Memory B cell (primary cell): ENCODE measurements at regions not wholly inside any gene's neighbourhood (a gene's known extent, or its start where the extent isn't known, plus 50 kb on each side); places are given as distances from the start of the nearest gene placed in this dataset.
"Not testable (repeated sequence)": the region's sequence is repeated elsewhere in the genome, so short reads cannot be mapped to it uniquely, and the experiment has no call there.

ENCODE experiments used
- ATAC-seq: fragments of 150-1000 bp; cut with Tn5 transposase; 2 replicates; pipeline ENCODE4 v1.10.0; 2021; ENCODE audit warnings: low read depth, mild to moderate bottlenecking, moderate library complexity
- DNase-seq, 2 donors: peaks; one replicate each; pipeline ENCODE4 v3.0.0; 2022; ENCODE audit warnings: low spot score in 2 of 2
- H3K27ac Mint-ChIP-seq: one replicate; pipeline ENCODE4 v1.8.0; 2022; ENCODE audit warnings: mild to moderate bottlenecking, moderate library complexity, mixed read lengths
- H3K27me3 Mint-ChIP-seq: one replicate; pipeline ENCODE4 v1.8.0; 2022; ENCODE audit warnings: mixed read lengths
- H3K36me3 Mint-ChIP-seq: one replicate; pipeline ENCODE4 v1.8.0; 2022; ENCODE audit warnings: mild to moderate bottlenecking, mixed read lengths
- H3K4me1 Mint-ChIP-seq: one replicate; pipeline ENCODE4 v1.8.0; 2022; ENCODE audit warnings: mixed read lengths
- H3K4me3 Mint-ChIP-seq: one replicate; pipeline ENCODE4 v1.8.0; 2022; ENCODE audit warnings: mild to moderate bottlenecking, moderate library complexity, mixed read lengths
- H3K9me3 Mint-ChIP-seq: one replicate; pipeline ENCODE4 v1.8.0; 2022; ENCODE audit warnings: mixed read lengths

GRCh38 chr3:30471066-30471465 lies 135.3 kb upstream of the TGFBR2 start:
- Mint-ChIP-seq H3K4me1 (peaks cover 25% of the 10 kb centered on the region), H3K27me3 (no peaks in the 10 kb centered on the region), H3K9me3 (peaks cover 2% of the 10 kb centered on the region), H3K4me3 (no peak overlapping the region), H3K27ac (no peak overlapping the region), H3K36me3 (no peaks in the 10 kb centered on the region)
- DNase-seq = no peak
- no peak for ATAC-seq

GRCh38 chr3:30471796-30472489 lies 134.5 kb upstream of the TGFBR2 start:
- ATAC-seq = no peak
- Mint-ChIP-seq H3K36me3 (no peaks in the 10 kb centered on the region), H3K9me3 (peaks cover 2% of the 10 kb centered on the region), H3K27me3 (no peaks in the 10 kb centered on the region), H3K27ac (no peak overlapping the region), H3K4me1 (peaks cover 30% of the 10 kb centered on the region), H3K4me3 (no peak overlapping the region)
- no peak for DNase-seq

DNA sequence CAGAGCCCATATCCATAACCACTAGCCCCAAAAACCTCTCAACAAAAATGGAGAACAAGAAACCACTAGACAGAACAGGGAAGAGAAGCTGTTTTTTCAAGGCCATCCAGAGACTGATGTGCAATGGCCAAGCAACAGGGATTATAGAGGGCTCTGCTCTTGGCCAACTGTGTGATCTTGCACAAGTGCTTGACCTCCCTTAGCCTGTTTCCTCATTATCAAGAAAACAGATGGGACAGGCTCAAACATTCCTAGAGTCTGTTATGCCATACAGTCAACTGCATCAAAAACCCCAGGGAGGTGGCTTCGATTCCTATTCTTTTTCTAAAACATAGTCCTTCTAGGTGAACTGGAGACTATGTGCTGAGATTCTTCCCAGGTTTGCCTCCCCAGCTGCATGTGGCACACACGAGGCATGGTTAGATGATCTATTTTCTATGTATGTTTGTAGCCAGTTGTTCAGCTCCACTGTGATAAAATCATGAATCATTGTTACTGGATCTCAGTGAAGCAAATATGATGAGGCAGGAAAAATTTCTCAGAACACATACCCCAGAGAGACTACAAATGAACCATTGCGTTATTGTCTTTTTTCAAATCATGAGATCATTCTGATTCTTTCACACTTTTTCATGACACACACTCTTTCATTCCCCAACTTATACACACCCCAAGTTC lies 132.9 kb upstream of the TGFBR2 start:
- Mint-ChIP-seq H3K9me3 (peaks cover 2% of the 10 kb centered on the region), H3K36me3 (no peaks in the 10 kb centered on the region), H3K27ac (no peak overlapping the region), H3K4me1 (peaks cover 41% of the 10 kb centered on the region), H3K4me3 (no peak overlapping the region), H3K27me3 (no peaks in the 10 kb centered on the region)
- DNase-seq (no peak), ATAC-seq (no peak)

- H3K36me3 Mint-ChIP-seq = no peaks in the 10 kb centered on the region
- peaks cover 41% of the 10 kb centered on the region for H3K4me1 Mint-ChIP-seq
- H3K27ac Mint-ChIP-seq = peak overlapping the region; percentile 79
- peaks cover 2% of the 10 kb centered on the region for H3K9me3 Mint-ChIP-seq
- no peaks in the 10 kb centered on the region for H3K27me3 Mint-ChIP-seq
- DNase-seq = no peak
- no peak overlapping the region for H3K4me3 Mint-ChIP-seq
- no peak for ATAC-seq
Observed at GRCh38 chr3:30474371-30474770, 132.0 kb upstream of the TGFBR2 start.

DNA sequence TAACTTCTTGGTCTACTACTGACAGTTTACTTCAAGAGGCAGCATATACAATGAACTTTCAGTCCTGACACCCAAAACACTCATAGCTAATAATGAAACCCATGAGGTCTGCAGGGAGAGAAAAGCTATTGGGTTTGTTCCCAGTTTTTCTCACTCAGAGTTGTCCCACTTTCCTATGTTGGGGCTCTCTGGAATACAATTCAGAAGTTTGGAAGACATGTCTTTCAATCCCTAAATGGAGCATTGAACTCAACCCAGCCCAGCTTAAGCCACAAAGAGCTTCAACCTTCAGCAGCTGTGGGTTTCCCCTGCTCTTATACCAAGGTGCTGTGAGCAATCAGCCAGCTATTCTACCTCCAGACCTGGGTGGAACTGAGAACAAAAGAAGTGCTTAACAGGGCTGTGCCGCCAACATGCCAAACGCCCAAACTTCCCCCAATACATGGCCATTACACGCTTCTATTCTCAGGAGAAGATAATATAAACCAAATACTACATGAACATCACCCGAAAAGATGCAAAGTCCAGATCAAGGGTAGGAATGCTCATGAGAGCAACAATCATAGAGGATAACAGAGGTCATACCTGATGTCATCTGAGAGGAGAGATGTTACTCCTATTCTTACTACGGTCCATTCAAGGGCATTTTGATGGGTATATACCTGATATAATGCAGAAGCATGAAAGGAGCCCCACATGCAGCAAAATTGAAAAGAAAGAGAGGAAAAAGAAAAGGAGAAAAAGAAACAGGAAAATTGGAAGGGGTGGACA lies 131.2 kb upstream of the TGFBR2 start:
- Mint-ChIP-seq H3K27me3 (no peaks in the 10 kb centered on the region), H3K27ac (peak overlapping the region; percentile 79), H3K4me1 (peaks cover 41% of the 10 kb centered on the region), H3K9me3 (no peaks in the 10 kb centered on the region), H3K4me3 (peak overlapping the region; percentile 45), H3K36me3 (no peaks in the 10 kb centered on the region)
- ATAC-seq = peak; percentile 98
- peak in 1 of 2 donors; percentile 40 for DNase-seq

DNA sequence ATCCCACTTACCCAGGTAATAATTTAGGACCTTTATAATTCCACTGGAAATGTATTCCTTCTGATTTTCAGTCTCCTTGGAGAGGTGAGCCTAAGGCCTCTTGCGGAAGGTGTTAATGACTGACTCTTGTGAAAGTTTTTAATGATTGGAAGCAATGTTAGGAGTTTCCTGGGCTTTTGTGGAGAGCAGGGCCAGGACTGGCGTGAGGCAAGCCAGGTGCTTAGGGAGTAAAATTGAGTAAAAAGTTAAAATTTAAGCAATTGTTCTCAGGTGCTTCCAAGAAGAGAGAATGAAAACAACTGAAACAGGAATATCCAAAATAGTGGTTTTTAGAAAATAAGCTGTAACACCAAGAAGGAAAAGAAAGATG lies 130.6 kb upstream of the TGFBR2 start:
- DNase-seq = no peak
- Mint-ChIP-seq H3K9me3 (no peaks in the 10 kb centered on the region), H3K4me3 (no peak overlapping the region), H3K27me3 (no peaks in the 10 kb centered on the region), H3K4me1 (peaks cover 39% of the 10 kb centered on the region), H3K27ac (peak overlapping the region; percentile 79), H3K36me3 (no peaks in the 10 kb centered on the region)
- ATAC-seq = no peak

DNA sequence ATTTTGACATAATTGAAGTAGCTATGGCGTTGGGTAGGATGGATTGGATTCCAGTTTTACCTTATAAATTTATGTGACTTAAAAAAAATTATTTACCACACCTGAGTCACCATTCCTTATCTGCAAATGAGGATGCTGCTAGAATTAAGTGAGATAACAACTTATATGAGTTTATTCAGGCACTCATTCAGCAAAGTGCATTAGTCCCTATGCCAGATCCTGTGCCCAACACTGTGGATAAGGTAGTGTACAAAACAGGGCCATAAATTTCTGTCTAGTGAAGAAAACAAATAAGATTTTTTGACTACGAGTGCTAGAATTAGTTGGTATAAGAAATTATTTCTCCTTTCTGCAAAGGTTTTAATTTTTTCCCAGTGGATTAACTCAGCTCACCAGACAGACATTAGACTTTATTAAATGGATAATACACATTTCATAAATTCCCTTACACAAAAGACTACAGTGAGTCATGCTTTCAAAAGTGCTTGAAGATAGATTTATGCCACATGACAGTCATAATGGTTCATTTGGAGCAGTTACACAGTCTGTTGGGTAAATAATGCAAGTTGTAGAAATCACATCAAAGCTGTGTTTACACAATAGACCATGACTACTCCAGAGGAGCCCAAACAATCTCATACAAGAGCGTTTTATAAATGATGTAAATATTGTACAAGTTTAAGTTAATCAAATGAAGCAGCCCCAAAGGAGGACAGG lies 129.9 kb upstream of the TGFBR2 start:
- Mint-ChIP-seq H3K36me3 (no peaks in the 10 kb centered on the region), H3K9me3 (no peaks in the 10 kb centered on the region), H3K4me1 (peaks cover 39% of the 10 kb centered on the region), H3K27me3 (no peaks in the 10 kb centered on the region), H3K4me3 (no peak overlapping the region), H3K27ac (no peak overlapping the region)
- DNase-seq (no peak), ATAC-seq (no peak)

DNA sequence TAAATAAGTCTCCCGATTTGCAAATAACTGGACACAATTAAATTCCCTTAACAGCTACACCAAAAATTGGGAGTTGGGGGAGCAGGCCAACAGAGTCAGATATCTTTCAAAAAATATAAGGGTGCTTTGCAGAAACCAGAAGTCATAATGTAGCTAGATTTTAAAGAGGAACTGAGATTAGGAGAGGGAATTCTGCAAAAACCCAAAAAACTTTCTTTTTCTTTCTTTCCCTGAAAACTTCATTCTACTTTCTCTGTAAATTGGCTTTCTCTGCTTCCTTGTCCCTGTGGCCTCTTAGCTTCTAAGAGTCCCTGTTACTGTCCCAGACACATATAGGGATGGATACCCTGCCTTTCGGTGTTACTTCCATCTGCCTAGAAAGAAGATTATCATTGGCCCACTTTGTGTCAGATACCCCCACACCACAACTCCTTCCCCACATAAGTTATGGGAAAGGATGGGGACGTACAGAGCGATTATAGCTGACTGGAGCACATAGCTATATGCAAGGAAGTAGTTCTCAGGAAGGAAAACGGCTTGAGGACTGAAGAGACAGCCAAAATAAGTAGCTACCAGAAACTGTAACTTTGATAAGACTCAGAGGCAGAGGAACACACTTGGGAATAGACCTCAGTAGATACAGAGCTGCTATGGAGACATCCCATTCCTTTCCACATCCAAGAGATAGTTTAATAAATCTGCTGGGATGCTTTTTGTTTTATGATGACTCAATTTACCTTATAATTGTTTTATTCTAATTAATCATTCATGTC lies 129.1 kb upstream of the TGFBR2 start:
- Mint-ChIP-seq H3K27me3 (no peaks in the 10 kb centered on the region), H3K27ac (peak overlapping the region; percentile 42), H3K4me1 (peaks cover 39% of the 10 kb centered on the region), H3K9me3 (no peaks in the 10 kb centered on the region), H3K4me3 (peak overlapping the region; percentile 35), H3K36me3 (no peaks in the 10 kb centered on the region)
- DNase-seq = no peak
- ATAC-seq = no peak

GRCh38 chr3:30479737-30480136 lies 126.7 kb upstream of the TGFBR2 start:
- peaks cover 36% of the 10 kb centered on the region for H3K4me1 Mint-ChIP-seq

DNA sequence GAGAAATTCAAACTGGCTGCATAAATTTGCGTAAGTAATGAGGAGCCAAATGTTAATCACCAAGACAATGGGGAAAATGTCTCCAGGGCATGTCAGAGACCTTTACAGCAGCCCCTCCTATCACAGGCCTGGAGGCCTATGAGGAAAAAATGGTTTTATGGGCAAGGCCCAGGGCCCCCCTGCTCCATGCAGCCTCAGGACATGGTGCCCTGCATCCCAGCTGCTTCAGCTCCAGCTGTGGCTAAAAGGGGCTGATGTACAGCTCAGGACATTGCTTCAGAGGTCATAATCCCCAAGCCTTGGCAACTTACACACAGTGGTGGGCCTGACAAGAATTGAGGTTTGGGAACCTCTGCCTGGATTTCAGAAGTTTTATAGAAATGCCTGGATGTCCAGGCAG lies 126.2 kb upstream of the TGFBR2 start:
- H3K36me3 Mint-ChIP-seq, H3K9me3 Mint-ChIP-seq, H3K27me3 Mint-ChIP-seq, H3K27ac Mint-ChIP-seq, H3K4me3 Mint-ChIP-seq, ATAC-seq, DNase-seq: not testable (repeated sequence)
- peaks cover 33% of the 10 kb centered on the region for H3K4me1 Mint-ChIP-seq

More at GRCh38 chr3:30479737-30480136, 126.7 kb upstream of the TGFBR2 start:
- not testable (repeated sequence) for H3K9me3 Mint-ChIP-seq, H3K4me3 Mint-ChIP-seq, H3K27me3 Mint-ChIP-seq, H3K36me3 Mint-ChIP-seq, DNase-seq, ATAC-seq, H3K27ac Mint-ChIP-seq

DNA sequence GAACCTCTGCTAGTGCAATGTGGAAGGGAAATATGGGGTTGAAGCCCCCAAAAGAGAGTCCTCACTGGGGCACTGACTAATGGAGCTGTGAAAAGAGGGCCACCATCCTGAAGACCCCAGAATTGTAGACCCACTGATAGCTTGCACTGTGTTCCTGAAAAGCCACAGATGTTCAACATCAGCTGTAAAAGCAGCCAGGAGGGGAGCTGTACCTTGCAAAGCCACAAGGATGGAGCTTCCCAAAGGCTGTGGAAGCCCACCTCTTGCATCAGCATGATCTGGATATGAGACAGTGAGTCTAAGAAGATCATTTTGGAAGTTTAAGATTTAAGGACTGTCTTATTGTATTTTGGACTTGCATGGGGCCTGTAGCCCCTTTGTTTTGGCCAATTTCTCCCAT lies 125.8 kb upstream of the TGFBR2 start:
- H3K27ac Mint-ChIP-seq = no peak overlapping the region

DNA sequence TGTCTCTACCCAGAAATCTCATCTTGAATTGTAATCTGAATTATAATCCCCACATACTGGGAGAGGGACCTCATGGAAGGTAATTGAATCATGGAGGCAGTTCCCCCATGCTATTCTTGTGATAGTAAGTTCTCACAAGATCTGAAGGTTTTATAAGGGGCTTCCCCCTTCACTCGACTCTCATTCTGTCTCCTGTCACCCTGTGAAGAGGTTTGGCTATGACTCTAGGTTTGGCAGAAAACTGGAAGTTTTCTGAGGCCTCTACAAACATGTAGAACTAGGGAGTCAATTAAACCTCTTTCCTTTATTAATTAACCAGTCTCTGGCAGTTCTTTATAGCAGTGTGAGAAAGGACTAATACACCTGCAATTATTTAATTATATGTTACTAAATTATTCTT lies 125.2 kb upstream of the TGFBR2 start:
- H3K4me3 Mint-ChIP-seq = no peak overlapping the region
- no peaks in the 10 kb centered on the region for H3K36me3 Mint-ChIP-seq
- peaks cover 2% of the 10 kb centered on the region for H3K9me3 Mint-ChIP-seq
- H3K27me3 Mint-ChIP-seq = no peaks in the 10 kb centered on the region
- no peak for ATAC-seq
- no peak overlapping the region for H3K27ac Mint-ChIP-seq
- H3K4me1 Mint-ChIP-seq = peaks cover 24% of the 10 kb centered on the region
- no peak for DNase-seq

More for the DNA sequence above, 125.8 kb upstream of the TGFBR2 start:
- no peak for ATAC-seq
- H3K36me3 Mint-ChIP-seq = no peaks in the 10 kb centered on the region
- H3K4me3 Mint-ChIP-seq = no peak overlapping the region
- DNase-seq = no peak
- H3K4me1 Mint-ChIP-seq = peaks cover 28% of the 10 kb centered on the region
- no peaks in the 10 kb centered on the region for H3K27me3 Mint-ChIP-seq
- H3K9me3 Mint-ChIP-seq = peaks cover 1% of the 10 kb centered on the region

- H3K27me3 Mint-ChIP-seq, ATAC-seq, H3K4me3 Mint-ChIP-seq, H3K4me1 Mint-ChIP-seq, H3K9me3 Mint-ChIP-seq, H3K36me3 Mint-ChIP-seq, DNase-seq, H3K27ac Mint-ChIP-seq: not testable (repeated sequence)
Observed at GRCh38 chr3:30484229-30484628, 122.2 kb upstream of the TGFBR2 start.
